Breast epithelium (tissue), 3 donors: ENCODE measurements at regions not wholly inside any gene's neighbourhood (a gene's known extent, or its start where the extent isn't known, plus 50 kb on each side); places are given as distances from the start of the nearest gene placed in this dataset.

Experiments
- CTCF ChIP-seq, 3 donors: fragments of 450-650 bp; IDR thresholded peaks; one replicate each; pipeline ENCODE4 v1.5.1; 2016 to 2017; ENCODE audit warnings: antibody characterized with exemption in 3 of 3, mild to moderate bottlenecking in 3 of 3, moderate library complexity in 3 of 3
- POLR2A ChIP-seq: fragments of 450-650 bp; IDR thresholded peaks from one replicate; pipeline ENCODE4 v1.6.1; 2016; ENCODE audit warnings: antibody characterized with exemption, mild to moderate bottlenecking, moderate library complexity

- TF ChIP-seq POLR2A (no peak), CTCF (IDR thresholded peaks at IDR 0.05) (no peak)
These were observed 1029.6 kb downstream of the CDH11 start for GRCh38 chr16:64092271-64092670.
